K562 (cell line): ENCODE measurements at regions not wholly inside any gene's neighbourhood (a gene's known extent, or its start where the extent isn't known, plus 50 kb on each side); places are given as distances from the start of the nearest gene placed in this dataset.

ENCODE experiments used
- ATAC-seq: fragments of 200-7000 bp; cut with Tn5 transposase; 3 replicates; pipeline ENCODE4 v1.9.1; 2020; ENCODE audit warnings: moderate library complexity
- BruUV-seq: library from RNA; stranded (reverse); fragments of 400-500 nt; replicated peaks from 2 replicates; lab custom pipeline; 2021; lab: Mats Ljungman, UMichigan
- CTCF ChIA-PET: fragments of 300-600 bp; formaldehyde crosslinking; extraction: SDS; loops from one replicate; lab custom pipeline; 2021; ENCODE audit warnings: low intra/inter-chr PET ratio; lab: Yijun Ruan, JAX
- POLR2A ChIA-PET: fragments of 300-600, 350-650 bp; sonication (Branson Sonifier 250); formaldehyde crosslinking; extraction: SDS; loops from one replicate; lab custom pipeline; 2021; ENCODE audit warnings: antibody characterized with exemption, inconsistent platforms; lab: Yijun Ruan, JAX
- DNase-seq, 4 experiments: peaks; one replicate each; pipeline versions ENCODE4 v3.0.0 to v3.0.0-alpha.2; 2011 to 2018; ENCODE audit warnings: low spot score in 3 of 4, mixed read lengths in 3 of 4; ENCODE audit errors: extremely low read depth in 1 of 4
- FAIRE-seq: peaks from 2 replicates; lab custom pipeline; 2011; peaks lifted over from hg19 to GRCh38; lab: Jason Lieb, UNC
- H2AFZ ChIP-seq: 2 replicates; pipeline ENCODE4 v1.6.0; 2011; ENCODE audit warnings: low read depth, low read length, control low read depth, inconsistent platforms
- H3K27ac ChIP-seq: fragments of 200-600 bp; 3 replicates; pipeline ENCODE4 v1.8.0; 2011; ENCODE audit warnings: low read depth, mild to moderate bottlenecking, control low read depth, inconsistent platforms, low read length, moderate library complexity, mixed read lengths; ENCODE audit errors: extremely low read depth
- H3K27me3 ChIP-seq, 2 experiments: fragments of 300-600 bp in 1 of 2; 2 replicates in 1 of 2; 3 replicates in 1 of 2; pipeline versions ENCODE4 v1.6.0 to v1.8.0; 2011; ENCODE audit warnings: inconsistent platforms in 2 of 2, low read length in 2 of 2, mild to moderate bottlenecking in 1 of 2, mixed read lengths in 1 of 2, moderate library complexity in 1 of 2; ENCODE audit not compliant: control insufficient read depth in 2 of 2, insufficient read depth in 2 of 2
- H3K36me3 ChIP-seq: fragments of 300-600 bp; 3 replicates; pipeline ENCODE4 v1.8.0; 2011; ENCODE audit warnings: mild to moderate bottlenecking, low read length, inconsistent platforms; ENCODE audit not compliant: control insufficient read depth, insufficient read depth
- H3K4me1 ChIP-seq, 2 experiments: fragments of 200-600 bp in 1 of 2; replicated peaks in 1 of 2; 2 replicates in 1 of 2; 3 replicates in 1 of 2; pipeline versions ENCODE4 v1.5.1 to v1.8.0; 2011; ENCODE audit warnings: inconsistent platforms in 2 of 2, low read length in 2 of 2, mild to moderate bottlenecking in 1 of 2, mixed read lengths in 1 of 2, moderate library complexity in 1 of 2; ENCODE audit not compliant: control insufficient read depth in 2 of 2, insufficient read depth in 2 of 2
- H3K4me2 ChIP-seq: 2 replicates; pipeline ENCODE4 v1.6.1; 2011; ENCODE audit warnings: low read length, control low read depth, inconsistent platforms, mixed read lengths; ENCODE audit not compliant: insufficient read depth
- H3K4me3 ChIP-seq: fragments of 200-600 bp; sonication (generic), shearing (Covaris generic); 2 replicates; pipeline ENCODE4 v1.5.1; 2016; ENCODE audit warnings: control low read depth, inconsistent platforms
- H3K79me2 ChIP-seq: fragments of 200-600 bp; 3 replicates; pipeline ENCODE4 v1.8.0; 2011; ENCODE audit warnings: low read length, inconsistent platforms; ENCODE audit not compliant: control insufficient read depth, insufficient read depth
- H3K9ac ChIP-seq, 2 experiments: 2 replicates each; pipeline versions ENCODE4 v1.6.0 to v1.6.1; 2011; ENCODE audit warnings: low read depth in 2 of 2, low read length in 2 of 2, control low read depth in 1 of 2, inconsistent platforms in 1 of 2, mild to moderate bottlenecking in 1 of 2, mixed read lengths in 1 of 2; ENCODE audit not compliant: insufficient read depth in 1 of 2
- H3K9me1 ChIP-seq: one replicate; pipeline ENCODE4 v1.6.0; 2011; ENCODE audit warnings: inconsistent platforms, mild to moderate bottlenecking, low read length, moderate library complexity; ENCODE audit not compliant: control insufficient read depth, insufficient read depth
- H3K9me3 ChIP-seq: replicated peaks from 2 replicates; pipeline ENCODE4 v1.5.1; 2011; ENCODE audit warnings: low read depth, low read length, inconsistent platforms; ENCODE audit not compliant: control insufficient read depth, insufficient read depth
- H4K20me1 ChIP-seq: replicated peaks from 2 replicates; pipeline ENCODE4 v1.6.1; 2011; ENCODE audit warnings: low read length, inconsistent platforms, mixed read lengths; ENCODE audit not compliant: control insufficient read depth, insufficient read depth
- FOSL1 ChIP-seq: fragments of 200-800 bp; sonication (Bioruptor generic); conservative IDR thresholded peaks from 2 replicates; pipeline ENCODE4 v1.6.1; 2016; ENCODE audit warnings: missing genetic modification characterization, missing compliant biosample characterization
- KAT2B ChIP-seq: IDR thresholded peaks from one replicate; pipeline ENCODE4 v1.6.1; 2012; ENCODE audit warnings: low read depth, mild to moderate bottlenecking, control low read depth, inconsistent platforms, low read length, moderate library complexity
- MECOM ChIP-seq: fragments of 250-450 bp; sonication (Bioruptor Pico); IDR thresholded peaks from 2 replicates; pipeline ENCODE4 v1.8.0; 2022; ENCODE audit warnings: inconsistent platforms
- NELFE ChIP-seq: IDR thresholded peaks from 2 replicates; pipeline ENCODE4 v1.6.1; 2011; ENCODE audit warnings: mild to moderate bottlenecking; ENCODE audit not compliant: insufficient read depth, insufficient read length
- NFATC3 ChIP-seq: fragments of 450-650 bp; IDR thresholded peaks from 2 replicates; pipeline ENCODE4 v1.6.1; 2017; ENCODE audit warnings: mild to moderate bottlenecking
- NFYB ChIP-seq: IDR thresholded peaks from 2 replicates; pipeline ENCODE4 v1.6.1; 2011; ENCODE audit warnings: mild to moderate bottlenecking, moderate library complexity; ENCODE audit not compliant: insufficient read length; ENCODE audit errors: extremely low read depth
- NONO ChIP-seq, 2 experiments: fragments of 200-400 bp in 1 of 2; fragments of 450-650 bp in 1 of 2; formaldehyde crosslinking in 1 of 2; IDR thresholded peaks; 2 replicates each; pipeline ENCODE4 v1.6.1; 2017; ENCODE audit warnings: low read depth in 2 of 2, mild to moderate bottlenecking in 2 of 2, moderate library complexity in 2 of 2, low read length in 1 of 2
- ZC3H4 ChIP-seq: sonication (generic); formaldehyde crosslinking; IDR thresholded peaks from 2 replicates; pipeline ENCODE4 v1.9.0; 2021; ENCODE audit warnings: missing genetic modification reagents, borderline replicate concordance
- ZNF431 ChIP-seq: sonication (generic); formaldehyde crosslinking; IDR thresholded peaks from 2 replicates; pipeline ENCODE4 v1.8.0; 2022; ENCODE audit warnings: mild to moderate bottlenecking, missing genetic modification reagents
- WGBS: fragments of 100-300 bp; shearing (Covaris generic); methylation state at CpG from one replicate; pipeline ENCODE4 v1.1.6; 2016; ENCODE audit warnings: low coverage, mixed read lengths; ENCODE audit not compliant: insufficient coverage; ENCODE audit errors: missing lambda C conversion rate; 5-methylcytosine and 5-hydroxymethylcytosine counted together
- in situ Hi-C: fragments of 300-500 bp; cut with MboI; formaldehyde crosslinking; loops from 4 replicates; pipeline ENCODE4 v1.15.0; 2018; ENCODE audit warnings: inconsistent platforms, mixed read lengths
- intact Hi-C: fragments of 100-400 bp; cut with micrococcal nuclease; formaldehyde crosslinking; loops from 2 replicates; pipeline ENCODE4 v1.14.2; 2022

- no peak for TF ChIP-seq FOSL1 (tag)
- no peak for TF ChIP-seq KAT2B
Observed at GRCh38 chr6:113162739-113163138, 694.4 kb upstream of the MARCKS start (continued).

GRCh38 chr6:113168057-113168456 is 689.1 kb upstream of the MARCKS start:
- Histone ChIP-seq H3K4me3 (no peak overlapping the region), H3K27me3 (no peaks in the 10 kb centered on the region), H3K9me1 (no peaks in the 10 kb centered on the region), H3K79me2 (no peaks in the 10 kb centered on the region), H3K9me3 (no peaks in the 10 kb centered on the region; the same call in 1 of the 2 replicates), H3K36me3 (no peaks in the 10 kb centered on the region), H2AFZ (no peak overlapping the region), H3K27ac (no peak overlapping the region), H3K9ac (no peak overlapping the region), H3K4me1 (no peaks in the 10 kb centered on the region), H4K20me1 (no peaks in the 10 kb centered on the region), H3K4me2 (no peak overlapping the region)
- no peak for ATAC-seq
- in situ Hi-C loops, result no loop called here
- BruUV-seq, result no TSS peak
- 0% methylated on average over 1 of the region's 1 CpG for WGBS
- DNase-seq, result no peak
- TF ChIP-seq NELFE (no peak), MECOM (CRISPR knock-in tag) (no peak), NONO (IDR thresholded peaks at IDR 0.05; ENCODE audit: low read depth in 2 of 2, low read length in 1 of 2) (no peak), ZC3H4 (CRISPR knock-in tag) (no peak), ZNF431 (peak; percentile 87), NFATC3 (no peak), NFYB (no peak)
- ChIA-PET POLR2A (no interaction called here), CTCF (no interaction called here)
- no peak for FAIRE-seq
- intact Hi-C loops, result no loop called here
